ENCODE measurements at regions not wholly inside any gene's neighbourhood (a gene's known extent, or its start where the extent isn't known, plus 50 kb on each side); places are given as distances from the start of the nearest gene placed in this dataset.

GRCh38 chr15:88727439-88727838 lies 75.8 kb upstream of the ACAN start:
- no peaks in the 10 kb centered on the region for H3K79me2 ChIP-seq (replicated peaks; ENCODE audit: insufficient read depth)
- H2AFZ ChIP-seq: no peak overlapping the region
- DNase-seq (ENCODE audit: low spot score): no peak
- H3K27ac ChIP-seq (ENCODE audit: low read depth): no peak overlapping the region
- H3K4me2 ChIP-seq: no peak overlapping the region
- ATAC-seq: no peak
- no peaks in the 10 kb centered on the region for H3K4me1 ChIP-seq (ENCODE audit: insufficient read depth)
- Mint-ChIP-seq H3K27me3 (ENCODE audit: insufficient read depth, low read depth, poor library complexity) (peaks cover 6% of the 10 kb centered on the region), H3K4me3 (no peak overlapping the region), H3K36me3 (ENCODE audit: low read depth) (no peaks in the 10 kb centered on the region; the same call in 2 of the 3 replicates), H3K4me1 (no peaks in the 10 kb centered on the region), H3K9me3 (no peaks in the 10 kb centered on the region; the same call in 2 of the 3 replicates), H3K27ac (no peak overlapping the region)
- H3K4me3 ChIP-seq: no peak overlapping the region
- H3K27me3 ChIP-seq (ENCODE audit: insufficient read depth): no peaks in the 10 kb centered on the region
- H4K20me1 ChIP-seq (replicated peaks; ENCODE audit: insufficient read depth): no peaks in the 10 kb centered on the region
- TF ChIP-seq ETS1 (IDR thresholded peaks at IDR 0.05): no peak
- TF ChIP-seq REST (IDR thresholded peaks at IDR 0.05; ENCODE audit: unreplicated experiment): peak; percentile 56
- peaks cover 8% of the 10 kb centered on the region; the same call in 1 of the 2 replicates for H3K9me2 ChIP-seq (ENCODE audit: insufficient read depth)
- H3F3A ChIP-seq (replicated peaks; ENCODE audit: low read depth): no peaks in the 10 kb centered on the region
- H3K36me3 ChIP-seq (ENCODE audit: insufficient read depth): no peaks in the 10 kb centered on the region

- DNase-seq (ENCODE audit: low spot score) (no peak), ATAC-seq (no peak)
- H3K4me1 Mint-ChIP-seq: no peaks in the 10 kb centered on the region
- Histone ChIP-seq H3K36me3 (ENCODE audit: insufficient read depth) (no peaks in the 10 kb centered on the region; the same call in 1 of the 2 replicates), H3K4me2 (no peak overlapping the region), H3F3A (replicated peaks; ENCODE audit: low read depth) (no peaks in the 10 kb centered on the region), H4K20me1 (replicated peaks; ENCODE audit: insufficient read depth) (no peaks in the 10 kb centered on the region), H3K27me3 (ENCODE audit: insufficient read depth) (no peaks in the 10 kb centered on the region), H3K27ac (ENCODE audit: low read depth) (no peak overlapping the region), H3K4me3 (no peak overlapping the region), H3K79me2 (replicated peaks; ENCODE audit: insufficient read depth) (no peaks in the 10 kb centered on the region), H3K4me1 (ENCODE audit: insufficient read depth) (no peaks in the 10 kb centered on the region), H3K9me2 (ENCODE audit: insufficient read depth) (peaks cover 8% of the 10 kb centered on the region; the same call in 1 of the 2 replicates), H2AFZ (no peak overlapping the region)
- TF ChIP-seq STAT1 (IDR thresholded peaks at IDR 0.05; ENCODE audit: unreplicated experiment): no peak
- no peak for TF ChIP-seq ZNF114 (CRISPR knock-in tag; IDR thresholded peaks at IDR 0.05)
- TF ChIP-seq CREB1 (CRISPR knock-in tag; IDR thresholded peaks at IDR 0.05; ENCODE audit: low read depth): no peak
- TF ChIP-seq ETS1 (IDR thresholded peaks at IDR 0.05): no peak
- no peak for TF ChIP-seq NANOG (IDR thresholded peaks at IDR 0.05; ENCODE audit: borderline replicate concordance)
- no peak overlapping the region for H3K27ac Mint-ChIP-seq
- peaks cover 4% of the 10 kb centered on the region for H3K27me3 Mint-ChIP-seq (ENCODE audit: insufficient read depth, low read depth, poor library complexity)
- no peak overlapping the region for H3K4me3 Mint-ChIP-seq
- H3K36me3 Mint-ChIP-seq (ENCODE audit: low read depth): no peaks in the 10 kb centered on the region; the same call in 2 of the 3 replicates
- H3K9me3 Mint-ChIP-seq: no peaks in the 10 kb centered on the region; the same call in 2 of the 3 replicates
Measured at GRCh38 chr15:88729581-88729980, 73.7 kb upstream of the ACAN start.

All from GM23338 (cell line).